ENCODE measurements at regions not wholly inside any gene's neighbourhood (a gene's known extent, or its start where the extent isn't known, plus 50 kb on each side); places are given as distances from the start of the nearest gene placed in this dataset.

Small RNAs in the stretch of these regions (small RNA-seq; reads per million reads assigned to genes)
- gene RN7SKP279, result 0.83 reads per million, percentile 24 among the genes with 10 or more reads in this experiment

Data from Karpas-422 (cell line).